ENCODE measurements at regions not wholly inside any gene's neighbourhood (a gene's known extent, or its start where the extent isn't known, plus 50 kb on each side); places are given as distances from the start of the nearest gene placed in this dataset.

DNA sequence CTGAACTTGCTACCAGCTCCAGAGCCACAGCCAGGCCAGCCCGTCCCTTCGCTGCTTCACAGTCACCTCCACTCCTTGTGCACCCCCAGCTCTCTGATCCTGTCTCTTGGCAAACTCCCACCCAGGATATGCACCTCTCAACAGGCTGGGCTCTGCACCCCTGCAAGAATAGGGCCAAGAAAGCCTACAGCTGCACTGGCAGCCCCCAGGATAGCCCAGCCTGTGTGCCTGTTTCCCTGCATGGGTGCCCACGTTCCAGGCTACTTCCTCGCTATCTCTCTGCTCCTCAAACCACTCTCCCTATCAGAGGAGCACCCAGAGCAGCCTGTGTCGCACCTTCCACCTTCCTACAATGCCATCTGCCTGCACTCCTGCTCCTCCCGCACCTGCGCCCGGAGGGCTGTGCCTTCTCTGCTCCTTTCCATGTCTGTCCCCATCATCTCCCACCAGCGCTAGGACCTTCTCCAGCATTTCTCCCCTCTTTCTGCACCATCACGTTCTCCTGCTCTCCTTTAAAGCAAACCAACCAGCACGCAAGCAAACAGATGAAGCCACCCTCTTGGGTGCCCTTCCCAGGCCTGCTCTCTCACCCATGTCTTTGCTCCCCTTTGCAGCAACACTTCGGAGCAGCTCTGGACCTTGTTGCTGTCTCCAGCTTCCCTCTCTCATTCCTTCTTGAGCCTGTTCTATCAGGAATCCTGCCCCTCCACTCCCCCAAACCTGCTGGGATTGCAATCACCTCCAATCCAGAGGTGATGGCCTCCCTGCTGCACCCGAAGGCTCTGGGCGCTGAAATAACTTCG is 313.2 kb upstream of the HS6ST1 start:
- TF ChIP-seq, protein P1, sequence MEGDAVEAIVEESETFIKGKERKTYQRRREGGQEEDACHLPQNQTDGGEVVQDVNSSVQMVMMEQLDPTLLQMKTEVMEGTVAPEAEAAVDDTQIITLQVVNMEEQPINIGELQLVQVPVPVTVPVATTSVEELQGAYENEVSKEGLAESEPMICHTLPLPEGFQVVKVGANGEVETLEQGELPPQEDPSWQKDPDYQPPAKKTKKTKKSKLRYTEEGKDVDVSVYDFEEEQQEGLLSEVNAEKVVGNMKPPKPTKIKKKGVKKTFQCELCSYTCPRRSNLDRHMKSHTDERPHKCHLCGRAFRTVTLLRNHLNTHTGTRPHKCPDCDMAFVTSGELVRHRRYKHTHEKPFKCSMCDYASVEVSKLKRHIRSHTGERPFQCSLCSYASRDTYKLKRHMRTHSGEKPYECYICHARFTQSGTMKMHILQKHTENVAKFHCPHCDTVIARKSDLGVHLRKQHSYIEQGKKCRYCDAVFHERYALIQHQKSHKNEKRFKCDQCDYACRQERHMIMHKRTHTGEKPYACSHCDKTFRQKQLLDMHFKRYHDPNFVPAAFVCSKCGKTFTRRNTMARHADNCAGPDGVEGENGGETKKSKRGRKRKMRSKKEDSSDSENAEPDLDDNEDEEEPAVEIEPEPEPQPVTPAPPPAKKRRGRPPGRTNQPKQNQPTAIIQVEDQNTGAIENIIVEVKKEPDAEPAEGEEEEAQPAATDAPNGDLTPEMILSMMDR (IDR thresholded peaks at IDR 0.05; ENCODE audit: low read depth, low read length, missing control alignments) = no peak
- no peak for DNase-seq
- Histone ChIP-seq H3K27me3 (replicated peaks) (no peaks in the 10 kb centered on the region), H3K36me3 (replicated peaks) (no peaks in the 10 kb centered on the region), H3K4me3 (ENCODE audit: low read depth, low read length) (no peak overlapping the region), H3K27ac (no peak overlapping the region)
- in situ Hi-C loops (cut with HindIII; ENCODE audit: low pct_ligation_motif_present, low sequenced_read_pairs) = no loop called here

DNA sequence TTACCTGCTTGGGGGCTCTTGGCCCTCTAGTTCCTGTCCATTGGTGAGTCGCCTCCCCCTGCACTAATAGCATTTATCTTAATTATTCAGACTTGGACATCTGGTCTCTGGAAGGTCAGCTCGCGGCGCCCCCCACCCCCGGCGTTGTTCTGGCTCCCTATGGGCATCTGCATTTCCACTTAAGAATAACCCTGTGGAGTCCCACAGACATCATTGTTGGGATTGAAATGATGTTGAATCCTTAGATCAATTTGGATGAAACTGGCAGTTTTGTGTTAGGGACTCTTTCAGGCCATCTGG is 313.8 kb upstream of the HS6ST1 start:
- in situ Hi-C loops (cut with HindIII; ENCODE audit: low pct_ligation_motif_present, low sequenced_read_pairs) = no loop called here

GRCh38 chr2:128633501-128633900 is 314.8 kb upstream of the HS6ST1 start:
- Histone ChIP-seq H3K27ac (peak overlapping the region; percentile 58), H3K27me3 (replicated peaks) (no peaks in the 10 kb centered on the region), H3K36me3 (replicated peaks) (no peaks in the 10 kb centered on the region), H3K4me3 (ENCODE audit: low read depth, low read length) (no peak overlapping the region)
- DNase-seq = peak; percentile 60
- TF ChIP-seq, protein P1 (IDR thresholded peaks at IDR 0.05; ENCODE audit: low read depth, low read length, missing control alignments) = no peak
- in situ Hi-C loops (cut with HindIII; ENCODE audit: low pct_ligation_motif_present, low sequenced_read_pairs) = no loop called here

More for the DNA sequence above, 313.8 kb upstream of the HS6ST1 start:
- H3K4me3 ChIP-seq (ENCODE audit: low read depth, low read length) = no peak overlapping the region
- no peak overlapping the region for H3K27ac ChIP-seq
- H3K27me3 ChIP-seq (replicated peaks) = no peaks in the 10 kb centered on the region
- no peaks in the 10 kb centered on the region for H3K36me3 ChIP-seq (replicated peaks)
- no peak for DNase-seq
- TF ChIP-seq, protein P1 (IDR thresholded peaks at IDR 0.05; ENCODE audit: low read depth, low read length, missing control alignments) = no peak

DNA sequence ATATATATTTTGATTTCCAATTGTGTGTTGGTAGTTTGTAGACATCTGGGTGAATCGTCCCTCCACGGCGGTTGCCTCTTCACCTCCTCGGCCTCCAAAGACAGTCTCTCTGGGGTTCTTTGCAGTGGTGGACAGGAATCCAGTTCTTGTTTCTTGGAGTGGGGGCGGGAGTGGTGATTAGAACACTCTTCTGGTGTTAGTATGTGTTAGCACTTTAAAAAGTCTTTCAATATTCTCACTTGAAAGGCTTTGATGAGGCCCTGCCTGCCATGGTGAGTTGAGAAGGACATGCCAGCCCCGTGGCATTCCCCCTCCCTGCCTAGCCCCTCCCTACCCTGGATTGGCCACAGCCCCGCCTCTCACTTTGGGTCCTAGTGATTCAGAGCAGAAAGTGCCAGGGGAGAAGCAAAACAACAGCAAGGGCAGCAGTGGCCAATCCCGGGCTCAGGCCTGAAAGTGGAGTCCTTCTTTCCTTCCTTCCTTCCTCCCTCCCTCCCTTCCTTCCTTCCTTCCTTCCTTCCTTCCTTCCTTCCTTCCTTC is 316.8 kb upstream of the HS6ST1 start:
- DNase-seq = no peak
- in situ Hi-C loops (cut with HindIII; ENCODE audit: low pct_ligation_motif_present, low sequenced_read_pairs) = no loop called here
- TF ChIP-seq, protein P1 (IDR thresholded peaks at IDR 0.05; ENCODE audit: low read depth, low read length, missing control alignments) = no peak

DNA sequence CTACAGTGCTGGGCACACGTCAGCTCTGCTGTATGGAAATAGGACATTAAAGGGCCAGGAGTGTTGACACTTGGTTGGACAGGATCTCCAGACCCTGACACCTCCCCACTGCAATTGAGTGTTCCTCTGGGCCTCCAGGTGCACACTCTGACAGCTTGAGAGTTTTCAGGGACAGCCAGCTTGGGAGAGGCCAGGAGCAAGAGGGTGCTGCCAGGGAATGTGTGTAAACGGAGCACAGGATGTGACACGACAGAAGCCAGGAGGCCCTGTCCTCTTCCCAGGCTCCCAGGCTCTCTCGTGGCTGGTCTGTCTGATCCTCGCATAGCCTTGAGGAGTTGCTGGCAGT is 318.1 kb upstream of the HS6ST1 start:
- H3K27me3 ChIP-seq (replicated peaks) = no peaks in the 10 kb centered on the region
- no peaks in the 10 kb centered on the region for H3K36me3 ChIP-seq (replicated peaks)
- in situ Hi-C loops (cut with HindIII; ENCODE audit: low pct_ligation_motif_present, low sequenced_read_pairs) = no loop called here
- H3K27ac ChIP-seq = no peak overlapping the region
- no peak for DNase-seq
- H3K4me3 ChIP-seq (ENCODE audit: low read depth, low read length) = no peak overlapping the region
- TF ChIP-seq, protein P1 (IDR thresholded peaks at IDR 0.05; ENCODE audit: low read depth, low read length, missing control alignments) = no peak

More for the DNA sequence above, 316.8 kb upstream of the HS6ST1 start:
- H3K27ac ChIP-seq = no peak overlapping the region
- no peak overlapping the region for H3K4me3 ChIP-seq (ENCODE audit: low read depth, low read length)
- H3K27me3 ChIP-seq (replicated peaks) = no peaks in the 10 kb centered on the region
- no peaks in the 10 kb centered on the region for H3K36me3 ChIP-seq (replicated peaks)

Measured in brain microvascular endothelial cell (primary cell).